Esophagus muscularis mucosa (tissue), 3 donors: ENCODE measurements at regions not wholly inside any gene's neighbourhood (a gene's known extent, or its start where the extent isn't known, plus 50 kb on each side); places are given as distances from the start of the nearest gene placed in this dataset.

ENCODE experiments used
- CTCF ChIP-seq, 3 experiments: fragments of 200-600 bp in 2 of 3; fragments of 450-650 bp in 1 of 3; sonication (generic) in 2 of 3; IDR thresholded peaks; one replicate each; pipeline ENCODE4 v1.5.1; 2017 to 2019; ENCODE audit warnings: antibody characterized with exemption in 3 of 3, mild to moderate bottlenecking in 2 of 3, moderate library complexity in 1 of 3
- POLR2AphosphoS5 ChIP-seq, 2 donors: sonication (generic); formaldehyde crosslinking; IDR thresholded peaks; one replicate each; pipeline ENCODE4 v1.6.1; 2017; ENCODE audit warnings: antibody characterized with exemption in 2 of 2

DNA sequence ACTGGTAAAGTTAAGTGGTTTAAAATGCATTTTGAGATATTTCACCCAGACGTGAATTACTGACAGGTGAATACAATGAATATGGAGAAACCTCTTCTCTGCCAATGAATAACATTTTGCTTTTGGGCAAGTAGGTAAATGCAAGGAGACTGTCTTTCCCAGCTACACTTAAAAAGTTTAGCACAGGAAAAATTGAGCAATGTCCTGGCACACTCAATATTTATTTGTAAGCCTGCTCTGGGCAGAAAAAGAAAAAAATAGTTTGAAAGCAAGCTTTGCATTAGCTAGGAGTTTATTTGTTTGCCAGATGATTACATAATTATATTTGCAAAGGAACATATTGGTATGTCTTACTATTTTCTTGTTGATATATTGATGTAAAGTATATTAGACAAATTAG is 624.2 kb downstream of the ACTR3B start:
- TF ChIP-seq CTCF (IDR thresholded peaks at IDR 0.05) (no peak), POLR2AphosphoS5 (IDR thresholded peaks at IDR 0.05) (no peak)
